ENCODE measurements at regions not wholly inside any gene's neighbourhood (a gene's known extent, or its start where the extent isn't known, plus 50 kb on each side); places are given as distances from the start of the nearest gene placed in this dataset.
A peak's percentile ranks its signal among the peaks of the same experiment; 100 is the strongest.

GRCh38 chr15:61798631-61799030 is 261.6 kb downstream of the VPS13C start:
- Histone ChIP-seq H3K9me3 (no peaks in the 10 kb centered on the region), H3K4me1 (replicated peaks) (no peaks in the 10 kb centered on the region), H3K4me3 (no peak overlapping the region), H3K27me3 (replicated peaks; ENCODE audit: insufficient read depth) (no peaks in the 10 kb centered on the region), H3K27ac (no peak overlapping the region), H3K36me3 (no peaks in the 10 kb centered on the region)
- WGBS = 85% methylated on average over 9 of the region's 9 CpGs
- TF ChIP-seq CTCF (IDR thresholded peaks at IDR 0.05) (no peak), POLR2AphosphoS5 (IDR thresholded peaks at IDR 0.05) (no peak), POLR2A (IDR thresholded peaks at IDR 0.05) (no peak)
- no peak for DNase-seq (ENCODE audit: low spot score)
- intact Hi-C loops (cut with DNase I) = no loop called here

GRCh38 chr15:61796056-61796455 is 264.2 kb downstream of the VPS13C start:
- H3K4me1 ChIP-seq (replicated peaks) = no peaks in the 10 kb centered on the region
- no peak overlapping the region for H3K4me3 ChIP-seq
- peak; percentile 11 for TF ChIP-seq POLR2AphosphoS5 (IDR thresholded peaks at IDR 0.05)
- TF ChIP-seq POLR2A (IDR thresholded peaks at IDR 0.05) = no peak
- no peaks in the 10 kb centered on the region for H3K36me3 ChIP-seq
- H3K27ac ChIP-seq = no peak overlapping the region
- intact Hi-C loops (cut with DNase I) = no loop called here
- WGBS = 75% methylated on average over 3 of the region's 3 CpGs
- no peaks in the 10 kb centered on the region for H3K27me3 ChIP-seq (replicated peaks; ENCODE audit: insufficient read depth)
- H3K9me3 ChIP-seq = no peaks in the 10 kb centered on the region
- no peak for DNase-seq (ENCODE audit: low spot score)

GRCh38 chr15:61794881-61795280 is 265.4 kb downstream of the VPS13C start:
- Histone ChIP-seq H3K27me3 (replicated peaks; ENCODE audit: insufficient read depth) (no peaks in the 10 kb centered on the region), H3K4me1 (replicated peaks) (no peaks in the 10 kb centered on the region), H3K9me3 (no peaks in the 10 kb centered on the region), H3K36me3 (no peaks in the 10 kb centered on the region), H3K4me3 (no peak overlapping the region), H3K27ac (no peak overlapping the region)
- no peak for DNase-seq (ENCODE audit: low spot score)
- intact Hi-C loops (cut with DNase I) = no loop called here
- TF ChIP-seq POLR2A (IDR thresholded peaks at IDR 0.05) (no peak), POLR2AphosphoS5 (IDR thresholded peaks at IDR 0.05) (no peak), CTCF (IDR thresholded peaks at IDR 0.05) (no peak)
- 17% methylated on average over 1 of the region's 1 CpG for WGBS

- Histone ChIP-seq H3K36me3 (no peaks in the 10 kb centered on the region), H3K27ac (no peak overlapping the region), H3K4me1 (replicated peaks) (no peaks in the 10 kb centered on the region), H3K9me3 (no peaks in the 10 kb centered on the region), H3K4me3 (no peak overlapping the region), H3K27me3 (replicated peaks; ENCODE audit: insufficient read depth) (no peaks in the 10 kb centered on the region)
- DNase-seq (ENCODE audit: low spot score) = no peak
- WGBS = 81% methylated on average over 1 of the region's 1 CpG
- intact Hi-C loops (cut with DNase I) = no loop called here
- TF ChIP-seq POLR2AphosphoS5 (IDR thresholded peaks at IDR 0.05) = no peak
- no peak for TF ChIP-seq POLR2A (IDR thresholded peaks at IDR 0.05)
- no peak for TF ChIP-seq CTCF (IDR thresholded peaks at IDR 0.05)
Observed at GRCh38 chr15:61794276-61794675, 266.0 kb downstream of the VPS13C start.

GRCh38 chr15:61784734-61785133 is 275.5 kb downstream of the VPS13C start:
- Histone ChIP-seq H3K27me3 (replicated peaks; ENCODE audit: insufficient read depth) (no peaks in the 10 kb centered on the region), H3K36me3 (no peaks in the 10 kb centered on the region), H3K27ac (no peak overlapping the region), H3K4me3 (no peak overlapping the region), H3K4me1 (replicated peaks) (no peaks in the 10 kb centered on the region), H3K9me3 (no peaks in the 10 kb centered on the region)
- intact Hi-C loops (cut with DNase I) = no loop called here
- DNase-seq (ENCODE audit: low spot score) = no peak
- WGBS = 94% methylated on average over 4 of the region's 4 CpGs
- no peak for TF ChIP-seq CTCF (IDR thresholded peaks at IDR 0.05)
- TF ChIP-seq POLR2A (IDR thresholded peaks at IDR 0.05) = no peak
- no peak for TF ChIP-seq POLR2AphosphoS5 (IDR thresholded peaks at IDR 0.05)
